ENCODE measurements at regions not wholly inside any gene's neighbourhood (a gene's known extent, or its start where the extent isn't known, plus 50 kb on each side); places are given as distances from the start of the nearest gene placed in this dataset.

- DNase-seq (ENCODE audit: low read depth), result no peak
These were observed 51.6 kb upstream of the NLRP1 start for GRCh38 chr17:5635949-5636348.

- DNase-seq (ENCODE audit: low read depth), result no peak
These were observed 54.3 kb upstream of the NLRP1 start for GRCh38 chr17:5638596-5638995.

GRCh38 chr17:5640726-5641125 lies 56.4 kb upstream of the NLRP1 start:
- no peak for DNase-seq (ENCODE audit: low read depth)

DNA sequence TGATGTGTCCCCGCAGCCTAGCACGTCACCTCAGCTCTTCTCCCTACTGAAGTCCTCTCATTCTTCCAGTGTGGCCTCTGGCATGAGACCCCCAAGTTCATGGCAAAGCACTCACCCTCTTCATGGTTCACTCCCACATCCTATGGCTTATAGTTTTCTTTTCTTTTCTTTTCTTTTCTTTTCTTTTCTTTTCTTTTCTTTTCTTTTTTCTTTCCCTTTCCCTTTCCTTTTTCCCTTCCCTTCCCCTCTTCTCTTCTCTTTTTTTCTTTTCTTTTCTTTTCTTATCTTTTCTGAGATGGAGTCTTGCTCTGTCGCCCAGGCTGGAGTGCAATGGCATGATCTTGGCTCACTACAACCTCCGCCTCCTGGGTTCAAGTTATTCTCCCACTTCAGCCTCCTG lies 58.4 kb upstream of the NLRP1 start:
- DNase-seq (ENCODE audit: low read depth), result no peak

DNA sequence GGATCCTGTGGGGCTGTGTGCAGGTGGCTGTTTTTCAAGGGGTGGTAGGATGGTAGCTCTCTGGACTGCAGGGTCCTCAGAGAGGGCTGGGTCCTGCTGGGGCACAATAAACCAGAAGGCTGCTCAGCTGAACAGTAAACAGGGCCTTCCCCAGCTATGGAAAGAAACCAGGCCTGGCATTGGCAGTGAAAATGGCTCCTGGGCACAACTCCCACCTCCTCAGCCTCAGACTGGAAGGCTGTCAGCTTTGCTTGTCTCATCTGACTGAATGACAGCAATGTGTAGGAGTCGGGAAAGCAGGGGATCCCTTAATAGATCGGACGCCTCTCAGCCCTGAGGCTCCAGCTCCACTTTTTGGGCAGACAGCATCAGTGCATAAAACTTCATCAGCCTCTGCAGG lies 59.8 kb upstream of the NLRP1 start:
- no peak for DNase-seq (ENCODE audit: low read depth)

DNA sequence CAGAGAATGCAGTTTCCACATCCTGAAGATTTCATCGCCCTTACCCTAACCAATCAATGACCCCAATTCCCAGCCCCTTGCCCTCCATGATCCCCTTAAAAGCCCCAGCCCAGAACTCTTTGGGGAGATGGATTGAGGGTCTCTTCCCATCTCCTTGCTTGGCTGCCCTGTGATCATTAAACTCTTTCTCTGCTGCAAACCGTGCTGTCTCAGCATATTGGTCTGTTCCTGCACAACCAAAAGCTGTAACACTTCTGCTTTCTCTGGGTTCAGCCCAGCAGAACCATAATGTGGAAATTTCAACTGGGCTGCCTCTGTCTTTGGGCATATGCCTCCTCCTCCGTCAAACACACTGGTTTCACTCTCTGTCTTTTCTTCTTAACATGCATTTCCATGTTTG lies 67.0 kb upstream of the NLRP1 start:
- DNase-seq (ENCODE audit: low read depth), result no peak

GRCh38 chr17:5661491-5662125 lies 77.3 kb upstream of the NLRP1 start:
- no peak for DNase-seq (ENCODE audit: low read depth)

DNA sequence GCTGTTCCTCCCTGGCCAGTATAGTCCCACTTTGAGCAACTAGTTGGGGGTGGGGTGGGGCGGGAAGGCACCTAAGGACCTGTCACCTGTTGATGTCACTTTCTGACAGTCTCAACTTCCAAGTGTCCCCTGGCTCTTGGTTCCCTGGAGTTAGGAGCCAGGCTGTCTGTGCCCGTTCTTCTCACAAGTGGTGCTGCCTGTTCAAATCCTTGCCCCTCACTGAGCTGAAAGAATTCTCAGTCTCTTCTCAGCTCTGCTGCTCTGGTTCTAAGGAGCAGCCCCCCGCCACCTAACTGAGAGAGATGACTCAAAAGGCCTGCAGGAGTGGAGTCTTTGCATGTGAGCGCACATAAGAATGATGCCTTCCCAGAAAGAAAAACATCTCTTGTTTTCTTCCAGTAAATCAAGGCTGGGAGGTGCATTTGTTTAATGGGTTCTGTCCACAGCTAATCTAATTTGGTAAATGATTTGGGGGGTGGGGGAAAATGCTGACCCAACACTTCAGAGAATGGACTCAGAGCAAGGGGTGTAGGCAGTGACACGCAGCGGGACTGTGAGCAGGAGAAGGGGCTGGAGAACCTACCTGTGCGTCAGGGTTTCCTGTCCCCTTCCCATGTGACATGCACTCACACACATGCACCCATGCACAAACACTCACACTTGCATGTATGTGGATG lies 78.2 kb upstream of the NLRP1 start:
- no peak for DNase-seq (ENCODE audit: low read depth)

- no peak for DNase-seq (ENCODE audit: low read depth)
These were observed 80.9 kb upstream of the NLRP1 start for GRCh38 chr17:5665164-5665563.

DNA sequence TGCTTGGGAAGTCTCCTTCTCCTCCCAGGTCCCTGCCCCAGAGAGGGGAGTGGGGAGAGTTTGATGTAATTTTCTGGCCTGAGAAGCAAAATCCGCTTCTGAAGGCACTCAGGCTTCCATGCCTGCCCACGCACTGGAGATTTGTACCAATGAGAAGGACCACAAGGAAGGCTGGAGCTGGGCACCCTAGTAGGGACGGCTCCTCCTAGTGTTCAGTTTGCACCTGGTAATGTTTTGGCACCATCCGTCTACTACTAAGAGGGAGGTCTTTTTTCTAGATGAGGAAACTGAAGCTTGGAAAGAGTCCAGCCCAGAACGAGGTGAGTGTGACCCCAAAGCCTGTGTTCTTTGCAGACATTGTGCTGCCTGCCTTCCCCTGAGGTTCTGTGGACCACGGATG lies 83.6 kb upstream of the NLRP1 start:
- no peak for DNase-seq (ENCODE audit: low read depth)

- no peak for DNase-seq (ENCODE audit: low read depth)
These were observed 84.3 kb upstream of the NLRP1 start for GRCh38 chr17:5668557-5669138.

DNA sequence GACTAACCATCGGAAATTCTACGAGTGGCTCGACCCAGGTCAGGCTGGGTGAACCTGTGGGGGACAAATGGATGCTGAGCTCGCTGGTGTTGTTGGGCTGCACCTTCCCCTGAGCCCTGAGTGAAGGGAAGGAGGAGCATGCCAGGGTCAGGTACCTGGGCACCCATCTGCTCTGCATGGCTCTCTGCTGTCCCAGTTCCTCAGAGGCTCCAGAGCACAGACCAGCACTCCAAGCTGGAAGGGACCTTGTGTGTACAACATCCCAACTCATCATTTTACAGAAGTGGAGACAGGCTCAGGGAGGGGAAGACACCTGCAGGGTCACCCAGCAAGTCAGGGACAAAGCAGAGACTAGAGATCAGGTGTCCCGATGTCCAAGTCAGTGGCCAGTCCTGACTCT lies 84.9 kb upstream of the NLRP1 start:
- DNase-seq (ENCODE audit: low read depth), result no peak

DNA sequence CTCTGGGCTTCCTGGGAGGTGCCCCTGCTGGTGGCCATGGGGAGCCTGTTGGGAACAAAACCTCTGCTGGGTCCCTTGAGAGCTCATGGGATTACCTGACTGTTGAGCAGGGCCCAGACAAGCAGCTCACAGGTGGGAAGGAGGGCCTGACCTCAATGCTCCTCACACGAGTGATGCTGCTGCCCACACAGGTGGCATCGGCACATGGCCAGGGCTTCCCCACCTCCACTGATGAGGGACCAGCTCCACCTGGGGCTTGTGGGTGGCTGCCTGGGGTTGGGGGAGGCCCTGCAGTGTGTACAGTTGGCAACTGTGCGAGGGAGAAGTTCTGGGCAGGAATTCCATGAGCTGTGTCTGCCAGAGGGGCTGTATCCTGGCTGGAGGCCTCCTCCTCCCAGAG lies 87.8 kb upstream of the NLRP1 start:
- DNase-seq (ENCODE audit: low read depth), result no peak

GRCh38 chr17:5672815-5673430 lies 88.6 kb upstream of the NLRP1 start:
- DNase-seq (ENCODE audit: low read depth), result no peak

- no peak for DNase-seq (ENCODE audit: low read depth)
These were observed 91.5 kb upstream of the NLRP1 start for GRCh38 chr17:5675625-5676421.

- no peak for DNase-seq (ENCODE audit: low read depth)
These were observed 93.3 kb upstream of the NLRP1 start for GRCh38 chr17:5677620-5678019.

GRCh38 chr17:5678171-5678570 lies 93.9 kb upstream of the NLRP1 start:
- no peak for DNase-seq (ENCODE audit: low read depth)

DNA sequence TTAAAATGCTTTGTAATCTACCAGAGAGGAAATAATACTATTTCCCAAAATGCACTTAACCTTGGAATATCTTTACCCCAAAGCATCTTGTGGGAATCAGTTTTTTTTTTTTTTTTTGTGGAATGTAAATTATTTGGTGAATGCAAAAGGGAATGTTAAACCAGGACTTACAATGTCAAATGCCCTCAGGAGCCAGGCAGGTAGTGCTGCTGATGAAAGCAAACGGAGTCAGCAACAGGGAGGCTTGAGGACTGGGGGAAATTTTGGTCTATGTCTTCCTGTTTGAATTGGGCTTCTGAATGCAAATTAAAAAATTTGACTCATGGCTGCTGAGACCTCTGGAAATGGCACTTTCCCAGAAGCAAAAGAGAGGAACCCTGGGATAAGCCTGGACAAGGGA lies 96.5 kb upstream of the NLRP1 start:
- no peak for DNase-seq (ENCODE audit: low read depth)

- no peak for DNase-seq (ENCODE audit: low read depth)
These were observed 98.9 kb upstream of the NLRP1 start for GRCh38 chr17:5683241-5683640.

DNA sequence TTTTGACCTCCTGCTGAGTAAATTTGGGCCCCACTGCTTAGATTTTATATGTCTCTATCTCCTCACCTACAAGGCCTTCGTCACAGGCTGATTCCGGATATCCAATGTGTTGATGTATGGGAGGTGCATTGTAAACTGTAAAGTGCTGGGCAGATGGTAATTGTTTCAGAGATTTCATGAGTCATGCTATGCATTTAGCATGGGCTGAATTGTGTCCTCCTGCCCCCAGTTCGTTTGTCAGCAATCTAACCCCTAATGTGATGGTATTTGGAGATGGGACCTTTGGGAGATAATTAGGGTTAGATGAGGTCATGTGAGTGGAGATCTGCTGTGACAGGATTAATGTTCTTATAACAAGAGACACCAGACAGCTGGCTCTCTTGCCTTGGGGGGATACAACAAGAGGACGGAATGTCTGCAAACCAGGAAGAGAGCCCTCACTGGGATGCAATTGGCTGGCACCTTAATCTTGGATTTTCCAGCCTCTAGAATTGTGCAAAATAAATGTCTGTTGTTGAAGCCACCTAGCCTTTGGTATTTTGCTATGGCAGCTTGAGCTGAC lies 101.8 kb upstream of the NLRP1 start:
- no peak for DNase-seq (ENCODE audit: low read depth)

GRCh38 chr17:5687646-5688045 lies 103.3 kb upstream of the NLRP1 start:
- DNase-seq (ENCODE audit: low read depth), result no peak

- DNase-seq (ENCODE audit: low read depth), result no peak
These were observed 109.5 kb upstream of the NLRP1 start for GRCh38 chr17:5693821-5694220.

All from activated gamma-delta T cell treated with anti-CD3 and anti-CD28 coated beads, Interleukin-2, amount 50 U/mL, for 16 hours (primary cell).